Prostate gland (tissue), 2 donors: ENCODE measurements at regions not wholly inside any gene's neighbourhood (a gene's known extent, or its start where the extent isn't known, plus 50 kb on each side); places are given as distances from the start of the nearest gene placed in this dataset.

Experiments used
- POLR2A ChIP-seq: fragments of 450-650 bp; IDR thresholded peaks from one replicate; pipeline ENCODE4 v1.6.1; 2016; ENCODE audit warnings: antibody characterized with exemption, mild to moderate bottlenecking
- POLR2AphosphoS5 ChIP-seq: sonication (generic); formaldehyde crosslinking; IDR thresholded peaks from one replicate; pipeline ENCODE4 v1.6.1; 2017; ENCODE audit warnings: antibody characterized with exemption
- TF ChIP-seq, protein P1 (sequence below), 4 experiments: fragments of 200-600 bp in 2 of 4; fragments of 450-650 bp in 2 of 4; sonication (generic) in 2 of 4; IDR thresholded peaks; 1 replicate in 3 of 4; 2 replicates in 1 of 4; pipeline ENCODE4 v1.5.1; 2016 to 2019; ENCODE audit warnings: antibody characterized with exemption in 4 of 4, mild to moderate bottlenecking in 2 of 4, moderate library complexity in 2 of 4

DNA sequence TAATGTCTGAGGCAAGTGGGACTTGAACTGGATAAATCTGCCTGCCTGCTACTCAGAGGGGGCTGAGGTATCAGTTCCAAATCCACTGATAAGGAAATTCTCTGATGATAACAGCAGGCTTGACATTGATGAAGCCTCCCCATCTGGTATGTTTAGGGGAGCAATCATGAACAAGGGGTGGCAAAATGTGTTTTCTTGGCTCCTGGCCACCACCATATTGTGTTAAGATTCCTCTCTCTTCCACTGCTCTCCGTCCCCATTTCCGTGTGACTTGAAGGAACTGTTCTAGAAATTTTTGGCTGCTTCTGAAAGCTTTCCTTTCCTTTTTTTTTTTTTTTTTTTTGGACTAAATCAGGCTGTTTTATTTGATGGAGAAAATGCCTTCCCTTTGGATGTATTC, 335.3 kb upstream of the NRSN1 start:
- TF ChIP-seq, protein P1, sequence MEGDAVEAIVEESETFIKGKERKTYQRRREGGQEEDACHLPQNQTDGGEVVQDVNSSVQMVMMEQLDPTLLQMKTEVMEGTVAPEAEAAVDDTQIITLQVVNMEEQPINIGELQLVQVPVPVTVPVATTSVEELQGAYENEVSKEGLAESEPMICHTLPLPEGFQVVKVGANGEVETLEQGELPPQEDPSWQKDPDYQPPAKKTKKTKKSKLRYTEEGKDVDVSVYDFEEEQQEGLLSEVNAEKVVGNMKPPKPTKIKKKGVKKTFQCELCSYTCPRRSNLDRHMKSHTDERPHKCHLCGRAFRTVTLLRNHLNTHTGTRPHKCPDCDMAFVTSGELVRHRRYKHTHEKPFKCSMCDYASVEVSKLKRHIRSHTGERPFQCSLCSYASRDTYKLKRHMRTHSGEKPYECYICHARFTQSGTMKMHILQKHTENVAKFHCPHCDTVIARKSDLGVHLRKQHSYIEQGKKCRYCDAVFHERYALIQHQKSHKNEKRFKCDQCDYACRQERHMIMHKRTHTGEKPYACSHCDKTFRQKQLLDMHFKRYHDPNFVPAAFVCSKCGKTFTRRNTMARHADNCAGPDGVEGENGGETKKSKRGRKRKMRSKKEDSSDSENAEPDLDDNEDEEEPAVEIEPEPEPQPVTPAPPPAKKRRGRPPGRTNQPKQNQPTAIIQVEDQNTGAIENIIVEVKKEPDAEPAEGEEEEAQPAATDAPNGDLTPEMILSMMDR (IDR thresholded peaks at IDR 0.05), result no peak
- TF ChIP-seq POLR2AphosphoS5 (no peak), POLR2A (no peak)
